Activated T-cell treated with anti-CD3 and anti-CD28 coated beads, Interleukin-2, amount 50 U/mL, for 48 hours (primary cell): ENCODE measurements at regions not wholly inside any gene's neighbourhood (a gene's known extent, or its start where the extent isn't known, plus 50 kb on each side); places are given as distances from the start of the nearest gene placed in this dataset.

ENCODE experiments used
- DNase-seq, 2 experiments: peaks; one replicate each; pipeline ENCODE4 v3.0.0-alpha.2; 2020

GRCh38 chr3:35849496-35849895, 210.2 kb downstream of the ARPP21 start:
- DNase-seq: no peak

- no peak for DNase-seq
These were observed 210.6 kb downstream of the ARPP21 start for GRCh38 chr3:35849963-35850362.

GRCh38 chr3:35857004-35857403, 217.7 kb downstream of the ARPP21 start:
- DNase-seq: no peak

- no peak for DNase-seq
These were observed 222.7 kb downstream of the ARPP21 start for GRCh38 chr3:35862057-35862456.

- DNase-seq: no peak
These were observed 225.5 kb downstream of the ARPP21 start for GRCh38 chr3:35864871-35865270.

- DNase-seq: no peak
These were observed 228.5 kb downstream of the ARPP21 start for GRCh38 chr3:35867791-35868190.

- DNase-seq: no peak
These were observed 231.7 kb downstream of the ARPP21 start for GRCh38 chr3:35871009-35871408.

- DNase-seq: no peak
These were observed 244.6 kb downstream of the ARPP21 start for GRCh38 chr3:35883929-35884328.

GRCh38 chr3:35894735-35895134, 255.4 kb downstream of the ARPP21 start:
- no peak for DNase-seq

- no peak for DNase-seq
These were observed 259.9 kb downstream of the ARPP21 start for GRCh38 chr3:35899245-35899644.

- DNase-seq: no peak
These were observed 260.8 kb downstream of the ARPP21 start for GRCh38 chr3:35900079-35900478.

GRCh38 chr3:35908366-35909232, 269.3 kb downstream of the ARPP21 start:
- DNase-seq: peak; percentile 60

- no peak for DNase-seq
These were observed 279.8 kb downstream of the ARPP21 start for GRCh38 chr3:35919160-35919559.

- no peak for DNase-seq
These were observed 282.4 kb downstream of the ARPP21 start for GRCh38 chr3:35921718-35922117.

GRCh38 chr3:35924070-35924469, 284.7 kb downstream of the ARPP21 start:
- peak in 1 of 2 experiments; percentile 16 for DNase-seq

- DNase-seq: no peak
These were observed 288.1 kb downstream of the ARPP21 start for GRCh38 chr3:35927441-35927840.

- no peak for DNase-seq
These were observed 289.8 kb downstream of the ARPP21 start for GRCh38 chr3:35929158-35929557.

- no peak for DNase-seq
These were observed 292.5 kb downstream of the ARPP21 start for GRCh38 chr3:35931867-35932266.

GRCh38 chr3:35932995-35933394, 293.7 kb downstream of the ARPP21 start:
- DNase-seq: no peak

- DNase-seq: no peak
These were observed 297.2 kb downstream of the ARPP21 start for GRCh38 chr3:35936571-35936970.

- no peak for DNase-seq
These were observed 305.8 kb downstream of the ARPP21 start for GRCh38 chr3:35944926-35945710.

GRCh38 chr3:35946121-35946853, 307.0 kb downstream of the ARPP21 start:
- DNase-seq: no peak

- DNase-seq: no peak
These were observed 307.7 kb downstream of the ARPP21 start for GRCh38 chr3:35946854-35947515.
